Urothelium cell line (cell line): ENCODE measurements at regions not wholly inside any gene's neighbourhood (a gene's known extent, or its start where the extent isn't known, plus 50 kb on each side); places are given as distances from the start of the nearest gene placed in this dataset.

Source experiments
- DNase-seq: peaks from one replicate; pipeline ENCODE4 v3.0.0; 2011; ENCODE audit warnings: low spot score, mixed read lengths
- FAIRE-seq: peaks from 2 replicates; lab custom pipeline; 2011; peaks lifted over from hg19 to GRCh38; lab: Jason Lieb, UNC

GRCh38 chr2:234438305-234438977, 58.4 kb downstream of the ARL4C start:
- DNase-seq, result no peak
- FAIRE-seq, result no peak

- DNase-seq, result no peak
- no peak for FAIRE-seq
Measured at GRCh38 chr2:234437642-234438304, 59.1 kb downstream of the ARL4C start.

- FAIRE-seq, result no peak
- no peak for DNase-seq
Measured at GRCh38 chr2:234436482-234436837, 60.4 kb downstream of the ARL4C start.

- FAIRE-seq (no peak), DNase-seq (no peak)
Measured at GRCh38 chr2:234435836-234436481, 60.9 kb downstream of the ARL4C start.

GRCh38 chr2:234433201-234433600, 63.7 kb downstream of the ARL4C start:
- FAIRE-seq (no peak), DNase-seq (no peak)

GRCh38 chr2:234430871-234431270, 66.0 kb downstream of the ARL4C start:
- DNase-seq (no peak), FAIRE-seq (no peak)

GRCh38 chr2:234429265-234429664, 67.6 kb downstream of the ARL4C start:
- FAIRE-seq (no peak), DNase-seq (no peak)

- no peak for FAIRE-seq
- peak; percentile 73 for DNase-seq
Measured at GRCh38 chr2:234427081-234428061, 69.5 kb downstream of the ARL4C start.

- DNase-seq, result no peak
Measured at GRCh38 chr2:234426616-234427015, 70.3 kb downstream of the ARL4C start.

GRCh38 chr2:234425639-234426603, 71.0 kb downstream of the ARL4C start:
- DNase-seq (no peak), FAIRE-seq (no peak)

More at GRCh38 chr2:234426616-234427015, 70.3 kb downstream of the ARL4C start:
- no peak for FAIRE-seq

GRCh38 chr2:234423884-234424283, 73.0 kb downstream of the ARL4C start:
- FAIRE-seq (no peak), DNase-seq (no peak)

- DNase-seq (no peak), FAIRE-seq (no peak)
Measured at GRCh38 chr2:234422981-234423431, 73.9 kb downstream of the ARL4C start.

- DNase-seq, result peak; percentile 80
- peak; percentile 67 for FAIRE-seq
Measured at GRCh38 chr2:234422273-234422732, 74.6 kb downstream of the ARL4C start.

- FAIRE-seq, result no peak
- no peak for DNase-seq
Measured at GRCh38 chr2:234420408-234420807, 76.5 kb downstream of the ARL4C start.

- no peak for FAIRE-seq
- DNase-seq, result no peak
Measured at GRCh38 chr2:234419726-234420125, 77.2 kb downstream of the ARL4C start.

GRCh38 chr2:234415706-234416105, 81.2 kb downstream of the ARL4C start:
- DNase-seq (no peak), FAIRE-seq (no peak)

GRCh38 chr2:234414596-234414995, 82.3 kb downstream of the ARL4C start:
- FAIRE-seq (no peak), DNase-seq (no peak)

- DNase-seq (peak; percentile 37), FAIRE-seq (no peak)
Measured at GRCh38 chr2:234412726-234413125, 84.2 kb downstream of the ARL4C start.

GRCh38 chr2:234411793-234412192, 85.1 kb downstream of the ARL4C start:
- no peak for DNase-seq
- no peak for FAIRE-seq

- DNase-seq, result no peak
- FAIRE-seq, result no peak
Measured at GRCh38 chr2:234410526-234410925, 86.4 kb downstream of the ARL4C start.
